AG09309 (cell line): ENCODE measurements at regions not wholly inside any gene's neighbourhood (a gene's known extent, or its start where the extent isn't known, plus 50 kb on each side); places are given as distances from the start of the nearest gene placed in this dataset.
"Not testable (repeated sequence)": the region's sequence is repeated elsewhere in the genome, so short reads cannot be mapped to it uniquely, and the experiment has no call there.

Experiments used
- DNase-seq: peaks from one replicate; pipeline ENCODE4 v3.0.0-alpha.2; 2010; ENCODE audit warnings: low read depth
- H3K4me3 ChIP-seq: 2 replicates; pipeline ENCODE4 v1.5.1; 2011; ENCODE audit warnings: mild to moderate bottlenecking, low read depth, low read length, moderate library complexity; ENCODE audit not compliant: control insufficient read depth
- CTCF ChIP-seq: IDR thresholded peaks from 2 replicates; pipeline ENCODE4 v1.5.1; 2011; ENCODE audit warnings: mild to moderate bottlenecking, low read depth, low read length, inconsistent platforms; ENCODE audit not compliant: insufficient read depth, control insufficient read depth; ENCODE audit errors: missing control alignments

- H3K4me3 ChIP-seq, result no peak overlapping the region
- TF ChIP-seq CTCF, result no peak
- peak; percentile 75 for DNase-seq
These were observed 182.7 kb downstream of the TBX18 start for GRCh38 chr6:84581494-84582259.

GRCh38 chr6:84579404-84579803, 185.0 kb downstream of the TBX18 start:
- TF ChIP-seq CTCF, result no peak
- no peak for DNase-seq
- no peak overlapping the region for H3K4me3 ChIP-seq

- no peak overlapping the region for H3K4me3 ChIP-seq
- TF ChIP-seq CTCF, result no peak
- DNase-seq, result no peak
These were observed 188.4 kb downstream of the TBX18 start for GRCh38 chr6:84576029-84576428.

GRCh38 chr6:84575264-84575663, 189.1 kb downstream of the TBX18 start:
- TF ChIP-seq CTCF, result no peak
- DNase-seq, result peak; percentile 27
- no peak overlapping the region for H3K4me3 ChIP-seq

- no peak for TF ChIP-seq CTCF
- DNase-seq, result no peak
- H3K4me3 ChIP-seq, result no peak overlapping the region
These were observed 194.5 kb downstream of the TBX18 start for GRCh38 chr6:84569882-84570281.

- DNase-seq, result peak; percentile 43
- TF ChIP-seq CTCF, result peak; percentile 63
- H3K4me3 ChIP-seq, result no peak overlapping the region
These were observed 195.4 kb downstream of the TBX18 start for GRCh38 chr6:84568971-84569370.

GRCh38 chr6:84565718-84566117, 198.7 kb downstream of the TBX18 start:
- H3K4me3 ChIP-seq, DNase-seq: not testable (repeated sequence)
